GM23338 (cell line): ENCODE measurements at regions not wholly inside any gene's neighbourhood (a gene's known extent, or its start where the extent isn't known, plus 50 kb on each side); places are given as distances from the start of the nearest gene placed in this dataset.

Source experiments
- CREB1 ChIP-seq: fragments of 250-450 bp; sonication (Bioruptor Pico); IDR thresholded peaks from 2 replicates; pipeline ENCODE4 v1.5.0; 2020; ENCODE audit warnings: low read depth, mild to moderate bottlenecking, moderate library complexity
- NANOG ChIP-seq: IDR thresholded peaks from 2 replicates; pipeline ENCODE4 v1.6.1; 2016; ENCODE audit warnings: antibody characterized with exemption, borderline replicate concordance
- POLR2AphosphoS5 ChIP-seq: IDR thresholded peaks from 2 replicates; pipeline ENCODE4 v1.6.1; 2016; ENCODE audit warnings: antibody characterized with exemption, low read depth
- STAT1 ChIP-seq: IDR thresholded peaks from one replicate; pipeline ENCODE4 v1.6.1; 2016; ENCODE audit warnings: antibody characterized with exemption; ENCODE audit not compliant: unreplicated experiment
- ZNF114 ChIP-seq: fragments of 250-450 bp; sonication (Bioruptor Pico); IDR thresholded peaks from 2 replicates; pipeline ENCODE4 v1.5.0; 2020; ENCODE audit warnings: mild to moderate bottlenecking, moderate library complexity
- TF ChIP-seq, protein P1 (sequence below), 2 experiments: fragments of 200-600 bp in 1 of 2; sonication (generic) in 1 of 2; conservative IDR thresholded peaks; 2 replicates each; pipeline versions ENCODE4 v1.5.1 to v1.6.1; 2016 to 2017; ENCODE audit warnings: antibody characterized with exemption in 2 of 2, low read depth in 2 of 2, mild to moderate bottlenecking in 2 of 2, moderate library complexity in 1 of 2
- TF ChIP-seq, protein P2 (sequence below): IDR thresholded peaks from 2 replicates; pipeline ENCODE4 v1.6.1; 2016; ENCODE audit warnings: antibody characterized with exemption
- TF ChIP-seq, protein P3 (sequence below): IDR thresholded peaks from one replicate; pipeline ENCODE4 v1.6.1; 2018; ENCODE audit warnings: antibody characterized with exemption; ENCODE audit not compliant: unreplicated experiment

DNA sequence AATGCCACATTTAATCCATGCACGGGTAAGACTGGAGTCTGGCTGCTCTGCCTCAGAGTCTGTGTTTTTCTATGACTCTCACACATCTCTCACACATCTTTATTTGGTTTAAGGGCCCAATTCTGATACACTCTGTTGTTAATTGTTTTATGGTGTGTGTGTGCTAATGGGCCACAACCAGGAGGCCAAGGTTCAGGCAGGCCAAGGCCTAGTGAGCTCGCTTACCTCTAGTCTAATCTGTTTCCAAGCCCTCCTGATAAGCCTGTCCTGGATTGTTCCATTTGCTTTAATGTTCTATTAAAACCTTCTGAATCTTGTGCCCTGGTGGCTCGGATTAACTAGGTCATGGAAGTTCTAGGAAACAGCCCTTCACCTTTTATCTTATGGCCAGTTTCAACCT is 445.4 kb upstream of the DPH6 start:
- no peak for TF ChIP-seq NANOG
- TF ChIP-seq, protein P1, sequence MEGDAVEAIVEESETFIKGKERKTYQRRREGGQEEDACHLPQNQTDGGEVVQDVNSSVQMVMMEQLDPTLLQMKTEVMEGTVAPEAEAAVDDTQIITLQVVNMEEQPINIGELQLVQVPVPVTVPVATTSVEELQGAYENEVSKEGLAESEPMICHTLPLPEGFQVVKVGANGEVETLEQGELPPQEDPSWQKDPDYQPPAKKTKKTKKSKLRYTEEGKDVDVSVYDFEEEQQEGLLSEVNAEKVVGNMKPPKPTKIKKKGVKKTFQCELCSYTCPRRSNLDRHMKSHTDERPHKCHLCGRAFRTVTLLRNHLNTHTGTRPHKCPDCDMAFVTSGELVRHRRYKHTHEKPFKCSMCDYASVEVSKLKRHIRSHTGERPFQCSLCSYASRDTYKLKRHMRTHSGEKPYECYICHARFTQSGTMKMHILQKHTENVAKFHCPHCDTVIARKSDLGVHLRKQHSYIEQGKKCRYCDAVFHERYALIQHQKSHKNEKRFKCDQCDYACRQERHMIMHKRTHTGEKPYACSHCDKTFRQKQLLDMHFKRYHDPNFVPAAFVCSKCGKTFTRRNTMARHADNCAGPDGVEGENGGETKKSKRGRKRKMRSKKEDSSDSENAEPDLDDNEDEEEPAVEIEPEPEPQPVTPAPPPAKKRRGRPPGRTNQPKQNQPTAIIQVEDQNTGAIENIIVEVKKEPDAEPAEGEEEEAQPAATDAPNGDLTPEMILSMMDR (conservative IDR thresholded peaks at IDR 0.05; ENCODE audit: low read depth in 2 of 2): no peak
- no peak for TF ChIP-seq CREB1 (CRISPR knock-in tag)
- no peak for TF ChIP-seq ZNF114 (CRISPR knock-in tag)
- TF ChIP-seq, protein P2, sequence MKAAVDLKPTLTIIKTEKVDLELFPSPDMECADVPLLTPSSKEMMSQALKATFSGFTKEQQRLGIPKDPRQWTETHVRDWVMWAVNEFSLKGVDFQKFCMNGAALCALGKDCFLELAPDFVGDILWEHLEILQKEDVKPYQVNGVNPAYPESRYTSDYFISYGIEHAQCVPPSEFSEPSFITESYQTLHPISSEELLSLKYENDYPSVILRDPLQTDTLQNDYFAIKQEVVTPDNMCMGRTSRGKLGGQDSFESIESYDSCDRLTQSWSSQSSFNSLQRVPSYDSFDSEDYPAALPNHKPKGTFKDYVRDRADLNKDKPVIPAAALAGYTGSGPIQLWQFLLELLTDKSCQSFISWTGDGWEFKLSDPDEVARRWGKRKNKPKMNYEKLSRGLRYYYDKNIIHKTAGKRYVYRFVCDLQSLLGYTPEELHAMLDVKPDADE: no peak
- TF ChIP-seq, protein P3, sequence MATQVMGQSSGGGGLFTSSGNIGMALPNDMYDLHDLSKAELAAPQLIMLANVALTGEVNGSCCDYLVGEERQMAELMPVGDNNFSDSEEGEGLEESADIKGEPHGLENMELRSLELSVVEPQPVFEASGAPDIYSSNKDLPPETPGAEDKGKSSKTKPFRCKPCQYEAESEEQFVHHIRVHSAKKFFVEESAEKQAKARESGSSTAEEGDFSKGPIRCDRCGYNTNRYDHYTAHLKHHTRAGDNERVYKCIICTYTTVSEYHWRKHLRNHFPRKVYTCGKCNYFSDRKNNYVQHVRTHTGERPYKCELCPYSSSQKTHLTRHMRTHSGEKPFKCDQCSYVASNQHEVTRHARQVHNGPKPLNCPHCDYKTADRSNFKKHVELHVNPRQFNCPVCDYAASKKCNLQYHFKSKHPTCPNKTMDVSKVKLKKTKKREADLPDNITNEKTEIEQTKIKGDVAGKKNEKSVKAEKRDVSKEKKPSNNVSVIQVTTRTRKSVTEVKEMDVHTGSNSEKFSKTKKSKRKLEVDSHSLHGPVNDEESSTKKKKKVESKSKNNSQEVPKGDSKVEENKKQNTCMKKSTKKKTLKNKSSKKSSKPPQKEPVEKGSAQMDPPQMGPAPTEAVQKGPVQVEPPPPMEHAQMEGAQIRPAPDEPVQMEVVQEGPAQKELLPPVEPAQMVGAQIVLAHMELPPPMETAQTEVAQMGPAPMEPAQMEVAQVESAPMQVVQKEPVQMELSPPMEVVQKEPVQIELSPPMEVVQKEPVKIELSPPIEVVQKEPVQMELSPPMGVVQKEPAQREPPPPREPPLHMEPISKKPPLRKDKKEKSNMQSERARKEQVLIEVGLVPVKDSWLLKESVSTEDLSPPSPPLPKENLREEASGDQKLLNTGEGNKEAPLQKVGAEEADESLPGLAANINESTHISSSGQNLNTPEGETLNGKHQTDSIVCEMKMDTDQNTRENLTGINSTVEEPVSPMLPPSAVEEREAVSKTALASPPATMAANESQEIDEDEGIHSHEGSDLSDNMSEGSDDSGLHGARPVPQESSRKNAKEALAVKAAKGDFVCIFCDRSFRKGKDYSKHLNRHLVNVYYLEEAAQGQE: no peak
- no peak for TF ChIP-seq STAT1
- TF ChIP-seq POLR2AphosphoS5: no peak
